Bronchial epithelial cell (primary cell): ENCODE measurements at regions not wholly inside any gene's neighbourhood (a gene's known extent, or its start where the extent isn't known, plus 50 kb on each side); places are given as distances from the start of the nearest gene placed in this dataset.

Experiments
- DNase-seq: peaks from one replicate; pipeline ENCODE4 v3.0.0-alpha.2; 2010; ENCODE audit warnings: low read depth
- FAIRE-seq: peaks from 2 replicates; lab custom pipeline; 2011; peaks lifted over from hg19 to GRCh38; lab: Jason Lieb, UNC
- H3K27me3 ChIP-seq: 2 replicates; pipeline ENCODE4 v1.5.1; 2011; ENCODE audit warnings: low read length; ENCODE audit not compliant: control insufficient read depth, insufficient read depth
- H3K36me3 ChIP-seq: 2 replicates; pipeline ENCODE4 v1.5.1; 2011; ENCODE audit warnings: low read length; ENCODE audit not compliant: control insufficient read depth, insufficient read depth
- H3K4me3 ChIP-seq: 2 replicates; pipeline ENCODE4 v1.5.1; 2011; ENCODE audit warnings: mild to moderate bottlenecking, low read depth, low read length, control low read depth
- CTCF ChIP-seq: IDR thresholded peaks from 2 replicates; pipeline ENCODE4 v1.5.1; 2011; ENCODE audit warnings: mild to moderate bottlenecking, moderate library complexity, low read length, control low read depth, inconsistent platforms; ENCODE audit not compliant: insufficient read depth, severe bottlenecking

GRCh38 chr7:47710201-47710935 lies 128.5 kb upstream of the TNS3 start:
- FAIRE-seq (no peak), DNase-seq (no peak)
- H3K4me3 ChIP-seq, result no peak overlapping the region
- H3K27me3 ChIP-seq, result no peaks in the 10 kb centered on the region
- no peaks in the 10 kb centered on the region for H3K36me3 ChIP-seq
- TF ChIP-seq CTCF, result no peak

- TF ChIP-seq CTCF, result no peak
Measured at GRCh38 chr7:47709451-47709850, 127.5 kb upstream of the TNS3 start.

GRCh38 chr7:47709051-47709450 lies 127.1 kb upstream of the TNS3 start:
- Histone ChIP-seq H3K36me3 (no peaks in the 10 kb centered on the region), H3K4me3 (no peak overlapping the region), H3K27me3 (no peaks in the 10 kb centered on the region)
- no peak for TF ChIP-seq CTCF
- FAIRE-seq, result no peak
- no peak for DNase-seq

More at GRCh38 chr7:47709451-47709850, 127.5 kb upstream of the TNS3 start:
- Histone ChIP-seq H3K27me3 (no peaks in the 10 kb centered on the region), H3K36me3 (no peaks in the 10 kb centered on the region), H3K4me3 (no peak overlapping the region)
- FAIRE-seq, result no peak
- no peak for DNase-seq

- no peak for FAIRE-seq
- Histone ChIP-seq H3K4me3 (no peak overlapping the region), H3K36me3 (no peaks in the 10 kb centered on the region), H3K27me3 (no peaks in the 10 kb centered on the region)
- no peak for DNase-seq
- no peak for TF ChIP-seq CTCF
Measured at GRCh38 chr7:47707583-47707982, 125.7 kb upstream of the TNS3 start.

GRCh38 chr7:47704936-47705335 lies 123.0 kb upstream of the TNS3 start:
- no peaks in the 10 kb centered on the region for H3K36me3 ChIP-seq
- DNase-seq (no peak), FAIRE-seq (no peak)
- no peaks in the 10 kb centered on the region for H3K27me3 ChIP-seq
- H3K4me3 ChIP-seq, result no peak overlapping the region
- TF ChIP-seq CTCF, result no peak

GRCh38 chr7:47702080-47702479 lies 120.2 kb upstream of the TNS3 start:
- H3K36me3 ChIP-seq, result no peaks in the 10 kb centered on the region
- no peak for DNase-seq
- no peak overlapping the region for H3K4me3 ChIP-seq
- FAIRE-seq, result no peak
- TF ChIP-seq CTCF, result no peak
- H3K27me3 ChIP-seq, result no peaks in the 10 kb centered on the region
